ENCODE measurements at regions not wholly inside any gene's neighbourhood (a gene's known extent, or its start where the extent isn't known, plus 50 kb on each side); places are given as distances from the start of the nearest gene placed in this dataset.

- Mint-ChIP-seq H3K9me3 (peaks cover 19% of the 10 kb centered on the region), H3K36me3 (ENCODE audit: insufficient read depth) (no peaks in the 10 kb centered on the region), H3K27me3 (ENCODE audit: low read depth) (no peaks in the 10 kb centered on the region), H3K4me1 (ENCODE audit: low read depth) (no peaks in the 10 kb centered on the region), H3K4me3 (no peak overlapping the region)
- no peak for ATAC-seq
- DNase-seq, result no peak
Observed at GRCh38 chr12:90390947-90391346, 564.0 kb downstream of the CCER1 start.

- ATAC-seq (no peak), DNase-seq (no peak)
- Mint-ChIP-seq H3K36me3 (ENCODE audit: insufficient read depth) (no peaks in the 10 kb centered on the region), H3K9me3 (peaks cover 4% of the 10 kb centered on the region), H3K4me1 (ENCODE audit: low read depth) (no peaks in the 10 kb centered on the region), H3K4me3 (no peak overlapping the region), H3K27me3 (ENCODE audit: low read depth) (no peaks in the 10 kb centered on the region)
Observed at GRCh38 chr12:90368081-90368480, 586.9 kb downstream of the CCER1 start.

GRCh38 chr12:90366286-90366685, 588.7 kb downstream of the CCER1 start:
- ATAC-seq (no peak), DNase-seq (no peak)
- peaks cover 4% of the 10 kb centered on the region for H3K9me3 Mint-ChIP-seq
- H3K4me3 Mint-ChIP-seq, result no peak overlapping the region
- no peaks in the 10 kb centered on the region for H3K27me3 Mint-ChIP-seq (ENCODE audit: low read depth)
- no peaks in the 10 kb centered on the region for H3K36me3 Mint-ChIP-seq (ENCODE audit: insufficient read depth)
- no peaks in the 10 kb centered on the region for H3K4me1 Mint-ChIP-seq (ENCODE audit: low read depth)

- H3K9me3 Mint-ChIP-seq, result no peaks in the 10 kb centered on the region
- no peaks in the 10 kb centered on the region for H3K36me3 Mint-ChIP-seq (ENCODE audit: insufficient read depth)
- no peak for DNase-seq
- H3K27me3 Mint-ChIP-seq (ENCODE audit: low read depth), result no peaks in the 10 kb centered on the region
- ATAC-seq, result no peak
- no peaks in the 10 kb centered on the region for H3K4me1 Mint-ChIP-seq (ENCODE audit: low read depth)
- H3K4me3 Mint-ChIP-seq, result no peak overlapping the region
Observed at GRCh38 chr12:90360300-90360699, 594.7 kb downstream of the CCER1 start.

DNA sequence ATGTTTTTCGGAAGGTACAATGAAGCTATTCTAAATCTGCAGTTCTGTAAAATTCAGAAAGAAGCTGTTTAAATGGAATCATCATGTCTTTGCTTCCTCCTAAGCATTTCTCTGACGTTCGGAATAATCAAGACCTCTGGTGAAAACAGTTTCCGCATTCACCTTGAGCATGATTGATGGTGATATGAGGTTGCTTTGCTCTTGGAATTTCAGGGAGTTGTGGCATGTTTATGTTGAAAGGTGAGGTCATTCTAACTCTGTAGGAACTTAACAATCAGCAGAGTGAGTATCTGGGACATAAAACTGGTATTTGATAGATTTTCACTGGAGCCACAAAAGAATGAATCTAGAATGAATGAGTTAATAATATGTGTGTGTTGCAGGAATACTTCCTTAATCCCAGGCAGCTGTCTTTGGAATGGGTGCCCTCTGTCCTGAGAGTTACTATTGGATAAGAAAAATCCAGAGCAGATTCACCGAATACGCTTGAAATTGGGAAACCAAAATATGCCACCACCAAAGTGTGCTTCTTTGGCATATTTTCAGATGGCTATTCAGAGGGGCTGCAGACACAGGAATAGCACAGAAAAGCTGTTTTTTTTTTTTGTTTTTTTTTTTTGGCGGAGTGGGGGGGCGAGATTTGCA, 599.1 kb downstream of the CCER1 start:
- Mint-ChIP-seq H3K4me3 (no peak overlapping the region), H3K36me3 (ENCODE audit: insufficient read depth) (no peaks in the 10 kb centered on the region), H3K4me1 (ENCODE audit: low read depth) (no peaks in the 10 kb centered on the region), H3K9me3 (no peaks in the 10 kb centered on the region), H3K27me3 (ENCODE audit: low read depth) (no peaks in the 10 kb centered on the region)
- DNase-seq (no peak), ATAC-seq (no peak)

DNA sequence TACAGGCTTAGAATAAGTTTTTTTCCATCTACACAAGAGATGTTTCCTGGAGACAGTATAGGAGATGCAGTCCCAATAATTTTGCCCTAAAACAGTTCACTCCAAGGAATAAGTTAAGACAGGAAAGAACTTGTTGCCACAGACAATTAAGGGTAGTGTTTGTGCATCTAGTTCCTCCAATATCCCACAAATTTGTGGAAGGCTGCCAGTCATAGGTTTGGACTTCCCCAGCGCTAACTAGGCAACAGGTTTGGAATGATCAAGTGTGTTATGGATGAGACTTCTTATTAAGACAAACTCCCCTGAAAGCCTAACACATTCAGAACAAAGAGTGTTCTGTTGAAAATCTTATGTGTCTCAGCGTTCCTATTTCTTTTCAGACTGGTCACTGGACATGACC, 611.0 kb downstream of the CCER1 start:
- DNase-seq (no peak), ATAC-seq (no peak)
- Mint-ChIP-seq H3K36me3 (ENCODE audit: insufficient read depth) (no peaks in the 10 kb centered on the region), H3K9me3 (no peaks in the 10 kb centered on the region), H3K27me3 (ENCODE audit: low read depth) (peaks cover 12% of the 10 kb centered on the region), H3K4me3 (no peak overlapping the region), H3K4me1 (ENCODE audit: low read depth) (no peaks in the 10 kb centered on the region)

DNA sequence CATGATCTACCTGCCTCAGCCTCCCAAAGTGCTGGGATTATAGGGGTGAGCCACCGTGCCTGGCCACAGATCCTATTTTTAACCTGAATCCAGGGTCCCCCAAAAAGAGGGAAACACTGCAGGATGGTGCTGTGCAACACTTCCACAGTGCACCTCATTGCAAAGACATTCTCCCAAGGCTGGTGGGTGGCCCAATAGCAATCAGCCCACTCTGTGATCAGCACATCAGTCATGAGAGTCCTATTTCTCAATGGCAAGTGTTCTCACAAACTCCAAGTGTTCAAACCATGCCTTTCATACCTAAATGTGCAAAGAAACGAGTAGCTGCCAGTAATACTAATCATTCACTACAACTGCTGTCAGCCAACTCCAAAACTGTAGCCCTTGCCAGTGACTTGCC, 612.9 kb downstream of the CCER1 start:
- H3K27me3 Mint-ChIP-seq (ENCODE audit: low read depth), result peaks cover 12% of the 10 kb centered on the region
- DNase-seq, result no peak
- no peak overlapping the region for H3K4me3 Mint-ChIP-seq
- H3K36me3 Mint-ChIP-seq (ENCODE audit: insufficient read depth), result no peaks in the 10 kb centered on the region
- no peaks in the 10 kb centered on the region for H3K4me1 Mint-ChIP-seq (ENCODE audit: low read depth)
- no peaks in the 10 kb centered on the region for H3K9me3 Mint-ChIP-seq
- no peak for ATAC-seq

GRCh38 chr12:90339837-90340236, 615.1 kb downstream of the CCER1 start:
- H3K4me3 Mint-ChIP-seq, result no peak overlapping the region
- no peaks in the 10 kb centered on the region for H3K9me3 Mint-ChIP-seq
- no peaks in the 10 kb centered on the region for H3K4me1 Mint-ChIP-seq (ENCODE audit: low read depth)
- ATAC-seq (no peak), DNase-seq (no peak)
- no peaks in the 10 kb centered on the region for H3K36me3 Mint-ChIP-seq (ENCODE audit: insufficient read depth)
- peaks cover 6% of the 10 kb centered on the region for H3K27me3 Mint-ChIP-seq (ENCODE audit: low read depth)

DNA sequence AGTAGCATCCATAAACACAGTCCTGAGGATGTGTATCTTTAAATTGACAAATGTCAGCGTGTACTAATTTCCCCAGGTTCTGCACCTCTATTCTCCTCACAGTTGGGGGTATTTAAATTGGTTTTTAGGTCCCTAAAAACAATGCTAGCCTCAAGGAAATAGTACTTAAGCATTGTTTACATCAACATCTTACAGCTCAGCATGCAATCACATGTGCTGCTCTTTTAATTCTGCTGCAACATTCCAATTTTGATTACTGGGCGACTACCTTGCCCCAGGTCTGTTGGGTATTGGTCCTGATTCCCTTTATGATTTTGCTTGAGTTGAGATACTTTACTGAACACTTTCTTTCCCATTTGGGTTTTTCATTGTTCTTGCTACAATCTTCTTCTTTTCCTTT, 616.6 kb downstream of the CCER1 start:
- no peaks in the 10 kb centered on the region for H3K36me3 Mint-ChIP-seq (ENCODE audit: insufficient read depth)
- no peaks in the 10 kb centered on the region for H3K4me1 Mint-ChIP-seq (ENCODE audit: low read depth)
- DNase-seq (no peak), ATAC-seq (no peak)
- no peak overlapping the region for H3K4me3 Mint-ChIP-seq
- peaks cover 6% of the 10 kb centered on the region for H3K27me3 Mint-ChIP-seq (ENCODE audit: low read depth)
- H3K9me3 Mint-ChIP-seq, result no peaks in the 10 kb centered on the region

GRCh38 chr12:90337018-90337417, 618.0 kb downstream of the CCER1 start:
- H3K9me3 Mint-ChIP-seq, result no peaks in the 10 kb centered on the region
- H3K4me3 Mint-ChIP-seq, result no peak overlapping the region
- H3K27me3 Mint-ChIP-seq (ENCODE audit: low read depth), result peaks cover 3% of the 10 kb centered on the region
- no peaks in the 10 kb centered on the region for H3K4me1 Mint-ChIP-seq (ENCODE audit: low read depth)
- DNase-seq, result no peak
- no peak for ATAC-seq
- H3K36me3 Mint-ChIP-seq (ENCODE audit: insufficient read depth), result no peaks in the 10 kb centered on the region

DNA sequence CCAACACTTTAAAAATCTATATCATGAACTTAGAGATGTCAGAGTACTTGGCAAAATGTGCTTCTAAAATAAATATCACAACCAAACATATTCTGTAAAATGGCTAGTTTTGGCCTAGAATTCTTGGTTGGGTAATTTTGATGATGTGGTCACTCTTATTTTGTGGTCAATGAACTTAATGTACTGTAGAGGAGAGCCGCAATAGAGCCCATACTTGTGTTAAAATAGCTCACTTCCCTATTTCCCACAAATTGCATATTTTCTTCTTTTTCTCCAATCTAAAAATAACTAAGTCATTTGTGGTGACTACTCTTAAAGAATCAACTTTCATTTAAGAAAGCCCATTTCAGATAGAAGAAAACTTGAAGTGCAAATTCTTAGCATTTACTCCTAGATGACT, 619.4 kb downstream of the CCER1 start:
- Mint-ChIP-seq H3K36me3 (ENCODE audit: insufficient read depth) (no peaks in the 10 kb centered on the region), H3K9me3 (no peaks in the 10 kb centered on the region), H3K4me1 (ENCODE audit: low read depth) (no peaks in the 10 kb centered on the region), H3K4me3 (no peak overlapping the region), H3K27me3 (ENCODE audit: low read depth) (peaks cover 3% of the 10 kb centered on the region)
- DNase-seq (no peak), ATAC-seq (no peak)

DNA sequence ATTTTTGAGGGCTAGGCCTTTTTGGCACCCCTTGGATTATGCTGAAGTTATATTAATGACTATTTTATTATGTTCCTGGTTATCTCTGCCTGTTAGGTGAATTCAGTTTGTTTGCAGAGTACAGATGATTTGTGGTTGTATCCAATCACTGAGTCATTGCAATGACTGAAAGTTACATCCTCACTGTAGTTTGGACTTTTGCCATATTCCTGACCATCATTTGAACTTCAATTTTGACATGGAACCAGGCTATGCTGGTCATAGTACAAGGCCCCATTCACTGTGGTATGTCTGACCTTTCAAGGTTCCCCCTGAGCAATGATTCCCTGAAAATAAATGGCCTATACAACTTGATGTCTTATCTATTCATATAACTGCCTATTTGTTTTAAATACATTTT, 621.0 kb downstream of the CCER1 start:
- Mint-ChIP-seq H3K4me3 (no peak overlapping the region), H3K27me3 (ENCODE audit: low read depth) (no peaks in the 10 kb centered on the region), H3K4me1 (ENCODE audit: low read depth) (no peaks in the 10 kb centered on the region), H3K36me3 (ENCODE audit: insufficient read depth) (no peaks in the 10 kb centered on the region), H3K9me3 (no peaks in the 10 kb centered on the region)
- no peak for ATAC-seq
- no peak for DNase-seq

DNA sequence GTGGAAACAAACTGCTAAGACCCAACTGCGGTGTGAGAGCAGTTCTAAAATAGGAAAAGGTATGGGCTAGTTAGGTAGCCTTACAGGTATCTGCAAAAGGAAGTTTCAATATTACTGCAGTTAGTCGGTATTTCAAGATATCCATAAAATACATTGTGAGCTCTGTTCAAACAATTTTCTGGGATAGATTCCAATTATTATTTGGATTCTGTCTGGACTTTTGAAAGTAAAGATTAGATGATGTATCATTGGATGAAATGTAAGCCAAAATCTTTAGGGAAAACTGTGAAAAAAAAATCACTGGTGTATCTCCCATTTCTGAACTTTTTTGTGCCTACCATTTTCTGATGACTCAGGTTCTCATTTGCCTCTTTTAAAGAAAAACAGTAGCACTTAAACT, 621.6 kb downstream of the CCER1 start:
- Mint-ChIP-seq H3K36me3 (ENCODE audit: insufficient read depth) (no peaks in the 10 kb centered on the region), H3K4me3 (no peak overlapping the region), H3K4me1 (ENCODE audit: low read depth) (no peaks in the 10 kb centered on the region), H3K9me3 (no peaks in the 10 kb centered on the region), H3K27me3 (ENCODE audit: low read depth) (no peaks in the 10 kb centered on the region)
- DNase-seq, result no peak
- no peak for ATAC-seq

DNA sequence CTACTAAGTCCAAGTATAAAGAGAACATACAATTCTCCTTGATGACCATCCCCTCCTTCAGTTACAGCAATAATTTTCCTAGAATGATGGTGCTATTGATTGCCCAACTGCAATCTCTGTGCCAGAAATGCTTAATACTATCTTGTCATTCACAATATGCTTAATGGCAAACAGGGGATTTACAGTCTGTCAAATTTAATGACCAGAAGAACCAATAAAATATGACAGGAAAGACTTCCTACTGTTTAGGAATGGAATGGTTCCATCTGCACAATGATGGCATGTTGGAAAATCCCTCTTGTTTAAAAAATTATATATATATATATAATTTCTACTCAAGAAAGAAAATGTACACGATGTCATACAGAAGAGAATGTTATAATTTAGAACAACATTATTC, 623.2 kb downstream of the CCER1 start:
- ATAC-seq (no peak), DNase-seq (no peak)
- no peaks in the 10 kb centered on the region for H3K9me3 Mint-ChIP-seq
- H3K36me3 Mint-ChIP-seq (ENCODE audit: insufficient read depth), result no peaks in the 10 kb centered on the region
- no peaks in the 10 kb centered on the region for H3K27me3 Mint-ChIP-seq (ENCODE audit: low read depth)
- H3K4me3 Mint-ChIP-seq, result no peak overlapping the region
- H3K4me1 Mint-ChIP-seq (ENCODE audit: low read depth), result no peaks in the 10 kb centered on the region

DNA sequence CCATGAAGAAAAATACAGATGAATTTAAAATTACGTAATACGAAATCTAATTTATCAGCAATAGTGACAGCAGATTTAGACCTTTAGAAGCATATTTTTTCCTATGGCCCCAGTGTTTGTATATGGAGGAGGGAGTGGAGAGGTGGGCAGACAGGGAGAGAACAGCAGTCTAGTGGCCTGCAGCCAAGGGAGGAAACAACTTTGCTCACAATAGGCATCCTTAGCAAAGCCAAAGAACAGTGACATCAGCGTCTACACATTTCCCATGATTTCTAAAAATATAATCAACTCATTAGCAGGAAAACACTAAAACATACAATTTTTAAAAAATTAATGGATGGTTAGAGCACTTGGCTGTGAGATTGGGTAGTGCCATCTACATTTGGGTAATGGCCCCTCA, 622.6 kb upstream of the ATP2B1 start:
- Mint-ChIP-seq H3K9me3 (no peaks in the 10 kb centered on the region), H3K4me1 (ENCODE audit: low read depth) (no peaks in the 10 kb centered on the region), H3K36me3 (ENCODE audit: insufficient read depth) (no peaks in the 10 kb centered on the region), H3K4me3 (no peak overlapping the region), H3K27me3 (ENCODE audit: low read depth) (no peaks in the 10 kb centered on the region)
- no peak for ATAC-seq
- no peak for DNase-seq
